Mesenchymal stem cell (in vitro differentiated cells and primary cell): ENCODE measurements at regions not wholly inside any gene's neighbourhood (a gene's known extent, or its start where the extent isn't known, plus 50 kb on each side); places are given as distances from the start of the nearest gene placed in this dataset.

Source experiments
- DNase-seq: peaks from one replicate; pipeline ENCODE4 v3.0.0-alpha.2; 2013
- H2AFZ ChIP-seq: one replicate; pipeline ENCODE4 v1.6.1; 2013; ENCODE audit warnings: low read depth, mild to moderate bottlenecking, control low read depth, inconsistent platforms, low read length, moderate library complexity
- H2AK5ac ChIP-seq: 2 replicates; pipeline ENCODE4 v1.6.1; 2013; ENCODE audit warnings: low read length, moderate library complexity, mild to moderate bottlenecking, inconsistent platforms; ENCODE audit not compliant: severe bottlenecking
- H2BK120ac ChIP-seq: one replicate; pipeline ENCODE4 v1.6.1; 2013; ENCODE audit warnings: low read depth, mild to moderate bottlenecking, inconsistent platforms, low read length, moderate library complexity
- H2BK12ac ChIP-seq, 2 experiments: one replicate each; pipeline ENCODE4 v1.6.1; 2013; ENCODE audit warnings: inconsistent platforms in 2 of 2, low read length in 2 of 2, mild to moderate bottlenecking in 2 of 2, moderate library complexity in 2 of 2, control low read depth in 1 of 2
- H2BK15ac ChIP-seq: one replicate; pipeline ENCODE4 v1.6.1; 2013; ENCODE audit warnings: mild to moderate bottlenecking, low read depth, inconsistent platforms; ENCODE audit not compliant: poor library complexity, severe bottlenecking
- H2BK5ac ChIP-seq: 2 replicates; pipeline ENCODE4 v1.6.1; 2013; ENCODE audit warnings: low read depth, mild to moderate bottlenecking, low read length, control low read depth, inconsistent platforms; ENCODE audit not compliant: poor library complexity, severe bottlenecking
- H3K14ac ChIP-seq, 2 experiments: one replicate each; pipeline ENCODE4 v1.6.1; 2013; ENCODE audit warnings: inconsistent platforms in 2 of 2, low read length in 2 of 2, control low read depth in 1 of 2, mild to moderate bottlenecking in 1 of 2, moderate library complexity in 1 of 2
- H3K18ac ChIP-seq, 2 experiments: one replicate each; pipeline ENCODE4 v1.6.1; 2013; ENCODE audit warnings: inconsistent platforms in 2 of 2, low read length in 2 of 2, control low read depth in 1 of 2, low read depth in 1 of 2, mild to moderate bottlenecking in 1 of 2
- H3K23ac ChIP-seq, 2 experiments: one replicate each; pipeline ENCODE4 v1.6.1; 2013; ENCODE audit warnings: inconsistent platforms in 2 of 2, low read length in 2 of 2, mild to moderate bottlenecking in 2 of 2, moderate library complexity in 2 of 2, control low read depth in 1 of 2
- H3K27ac ChIP-seq: 2 replicates; pipeline ENCODE4 v1.5.1; 2013; ENCODE audit warnings: mild to moderate bottlenecking, moderate library complexity, low read length, control low read depth, inconsistent platforms; ENCODE audit not compliant: poor library complexity, severe bottlenecking
- H3K27me3 ChIP-seq, 2 experiments: 2 replicates each; pipeline versions ENCODE4 v1.6.1 to v1.7.0; 2013; ENCODE audit warnings: low read length in 2 of 2, mild to moderate bottlenecking in 2 of 2, moderate library complexity in 2 of 2, control low read depth in 1 of 2, inconsistent platforms in 1 of 2; ENCODE audit not compliant: control insufficient read depth in 1 of 2, insufficient read depth in 1 of 2
- H3K36me3 ChIP-seq, 2 experiments: 2 replicates each; pipeline versions ENCODE4 v1.6.1 to v1.7.0; 2013; ENCODE audit warnings: low read length in 2 of 2, control low read depth in 1 of 2, inconsistent platforms in 1 of 2, low read depth in 1 of 2, mild to moderate bottlenecking in 1 of 2; ENCODE audit not compliant: insufficient read depth in 2 of 2, control insufficient read depth in 1 of 2
- H3K4ac ChIP-seq, 2 experiments: one replicate each; pipeline ENCODE4 v1.6.1; 2013; ENCODE audit warnings: inconsistent platforms in 2 of 2, low read length in 2 of 2, mild to moderate bottlenecking in 2 of 2, moderate library complexity in 2 of 2, control low read depth in 1 of 2, low read depth in 1 of 2
- H3K4me1 ChIP-seq: 2 replicates; pipeline ENCODE4 v1.6.1; 2013; ENCODE audit warnings: low read depth, low read length, control low read depth; ENCODE audit not compliant: control insufficient read depth, insufficient read depth
- H3K4me2 ChIP-seq: 2 replicates; pipeline ENCODE4 v1.6.1; 2013; ENCODE audit warnings: low read length, mild to moderate bottlenecking, inconsistent platforms; ENCODE audit not compliant: poor library complexity, severe bottlenecking
- H3K4me3 ChIP-seq, 2 experiments: 2 replicates each; pipeline versions ENCODE4 v1.5.1 to v1.7.0; 2013; ENCODE audit warnings: low read length in 2 of 2, mild to moderate bottlenecking in 2 of 2, control low read depth in 1 of 2, low read depth in 1 of 2; ENCODE audit not compliant: insufficient read depth in 1 of 2
- H3K79me1 ChIP-seq: replicated peaks from 2 replicates; pipeline ENCODE4 v1.6.1; 2013; ENCODE audit warnings: mild to moderate bottlenecking, control low read depth, low read length, inconsistent platforms; ENCODE audit not compliant: poor library complexity, severe bottlenecking
- H3K9ac ChIP-seq: 2 replicates; pipeline ENCODE4 v1.7.0; 2013; ENCODE audit warnings: mild to moderate bottlenecking, low read length, moderate library complexity
- H3K9me3 ChIP-seq: 2 replicates; pipeline ENCODE4 v1.7.0; 2013; ENCODE audit warnings: mild to moderate bottlenecking, low read length; ENCODE audit not compliant: control insufficient read depth
- H4K8ac ChIP-seq: one replicate; pipeline ENCODE4 v1.6.1; 2013; ENCODE audit warnings: inconsistent platforms, mild to moderate bottlenecking, low read length, moderate library complexity
- H4K91ac ChIP-seq: one replicate; pipeline ENCODE4 v1.6.1; 2013; ENCODE audit warnings: mild to moderate bottlenecking, low read length, inconsistent platforms
- WGBS: methylation state at CpG from one replicate; pipeline ENCODE4 v1.1.7; 2013; ENCODE audit warnings: mixed read lengths; 5-methylcytosine and 5-hydroxymethylcytosine counted together

DNA sequence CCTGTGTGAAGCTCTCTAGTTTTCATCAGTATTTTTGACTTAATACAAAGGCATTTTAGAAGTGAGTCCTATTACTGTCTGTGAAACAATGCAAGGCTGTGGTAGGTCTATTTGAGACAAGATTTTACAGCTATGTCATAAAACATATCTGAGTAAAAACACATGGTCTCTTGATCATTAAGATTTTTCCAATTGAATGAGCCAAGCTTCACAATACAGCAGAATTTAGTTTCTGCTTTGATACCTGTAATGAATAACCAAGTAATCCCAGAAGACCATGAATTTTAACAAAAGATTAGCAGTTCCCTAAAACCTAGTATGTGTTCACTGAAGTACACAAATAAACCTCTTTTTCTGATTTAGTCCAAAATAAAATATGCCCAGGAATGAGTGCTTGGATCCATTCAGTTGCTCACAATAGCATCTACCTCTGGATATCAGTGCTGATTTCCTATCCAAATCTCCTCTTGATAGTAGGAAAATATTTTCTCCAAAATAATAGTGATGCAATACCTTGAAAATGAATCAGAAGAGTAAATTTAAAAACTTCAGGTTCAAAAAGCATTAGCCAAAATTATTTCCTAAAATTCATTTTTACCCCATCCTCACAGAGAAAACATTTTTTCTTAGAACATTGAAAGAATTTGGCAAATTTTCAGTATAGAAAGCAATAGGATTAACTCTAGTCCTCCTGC, 533.5 kb upstream of the SGCG start:
- Histone ChIP-seq H3K79me1 (no peaks in the 10 kb centered on the region), H3K9ac (no peak overlapping the region), H3K27ac (no peak overlapping the region), H4K8ac (no peak overlapping the region), H3K4me3 (no peak overlapping the region), H2BK15ac (no peak overlapping the region), H2AK5ac (no peak overlapping the region), H3K23ac (no peak overlapping the region), H3K9me3 (no peaks in the 10 kb centered on the region), H4K91ac (no peak overlapping the region), H3K4me2 (no peak overlapping the region), H2AFZ (no peak overlapping the region), H3K14ac (no peak overlapping the region), H3K27me3 (no peaks in the 10 kb centered on the region), H3K18ac (no peak overlapping the region), H2BK120ac (no peak overlapping the region), H3K4ac (no peak overlapping the region), H2BK12ac (no peak overlapping the region), H3K4me1 (peaks cover 2% of the 10 kb centered on the region), H2BK5ac (no peak overlapping the region), H3K36me3 (no peaks in the 10 kb centered on the region)
- no peak for DNase-seq

GRCh38 chr13:22648320-22648801, 532.4 kb upstream of the SGCG start:
- no peak overlapping the region for H3K9ac ChIP-seq
- H3K18ac ChIP-seq: no peak overlapping the region
- no peak overlapping the region for H3K4me2 ChIP-seq
- no peak overlapping the region for H2BK5ac ChIP-seq
- no peak overlapping the region for H3K27ac ChIP-seq
- H3K9me3 ChIP-seq: no peaks in the 10 kb centered on the region
- H3K4ac ChIP-seq: no peak overlapping the region
- no peak overlapping the region for H2BK15ac ChIP-seq
- no peaks in the 10 kb centered on the region for H3K79me1 ChIP-seq
- no peak overlapping the region for H3K14ac ChIP-seq
- H2BK120ac ChIP-seq: no peak overlapping the region
- H3K27me3 ChIP-seq: no peaks in the 10 kb centered on the region
- H3K23ac ChIP-seq: no peak overlapping the region
- 45% methylated on average over 7 of the region's 7 CpGs for WGBS
- H2AK5ac ChIP-seq: no peak overlapping the region
- no peak overlapping the region for H3K4me3 ChIP-seq
- H2BK12ac ChIP-seq: no peak overlapping the region
- DNase-seq: no peak
- peaks cover 2% of the 10 kb centered on the region for H3K4me1 ChIP-seq
- no peak overlapping the region for H2AFZ ChIP-seq
- H4K8ac ChIP-seq: no peak overlapping the region
- H4K91ac ChIP-seq: no peak overlapping the region
- no peaks in the 10 kb centered on the region for H3K36me3 ChIP-seq

DNA sequence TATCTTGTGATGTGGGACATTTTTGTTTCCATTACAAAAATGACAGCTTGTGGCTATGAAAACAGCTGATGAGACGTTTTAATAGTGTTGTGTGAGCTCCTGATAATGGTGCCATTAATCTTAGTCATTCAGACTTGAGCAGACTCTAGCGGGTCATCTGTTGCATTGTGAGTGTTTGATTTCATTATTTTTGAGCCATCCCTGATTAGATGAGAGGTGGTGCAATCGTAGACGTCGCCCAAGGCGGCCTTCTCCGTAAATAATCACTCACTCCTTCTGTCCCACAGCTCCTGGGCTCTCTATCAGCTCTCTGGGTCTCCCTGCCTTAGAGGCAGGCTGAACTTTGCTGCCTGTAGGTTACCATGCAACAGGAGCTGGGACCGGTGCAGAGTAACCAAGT, 528.0 kb upstream of the SGCG start:
- Histone ChIP-seq H3K23ac (no peak overlapping the region), H3K27ac (no peak overlapping the region), H3K9ac (no peak overlapping the region), H3K18ac (no peak overlapping the region), H4K91ac (no peak overlapping the region), H3K36me3 (no peaks in the 10 kb centered on the region), H2BK5ac (no peak overlapping the region), H3K27me3 (no peaks in the 10 kb centered on the region), H4K8ac (no peak overlapping the region), H3K79me1 (no peaks in the 10 kb centered on the region), H3K4me1 (peaks cover 2% of the 10 kb centered on the region), H2AFZ (no peak overlapping the region), H3K4ac (no peak overlapping the region), H3K4me3 (no peak overlapping the region), H3K14ac (no peak overlapping the region), H2BK12ac (no peak overlapping the region), H3K9me3 (no peaks in the 10 kb centered on the region), H2BK120ac (no peak overlapping the region), H2BK15ac (no peak overlapping the region), H3K4me2 (no peak overlapping the region), H2AK5ac (no peak overlapping the region)
- 82% methylated on average over 8 of the region's 8 CpGs for WGBS
- DNase-seq: no peak

DNA sequence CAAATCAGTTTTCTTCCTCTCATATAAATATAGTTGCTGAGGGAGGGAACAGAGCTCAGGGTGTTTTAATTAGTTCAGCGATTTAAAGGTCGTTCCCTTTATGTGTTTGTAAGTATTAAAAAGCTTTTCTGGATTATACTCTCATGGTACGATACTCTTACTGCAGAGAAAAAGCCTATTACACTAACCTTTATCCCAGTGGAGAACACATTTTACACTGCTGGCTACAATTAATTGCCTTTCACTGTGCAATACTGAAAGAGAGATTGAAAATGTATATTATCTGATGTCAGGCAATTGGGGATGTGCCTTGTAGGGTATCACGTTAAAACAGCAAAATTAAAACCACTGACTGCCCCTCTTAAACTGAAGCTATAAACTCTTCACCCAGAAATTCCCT, 526.9 kb upstream of the SGCG start:
- no peak for DNase-seq
- Histone ChIP-seq H3K36me3 (no peaks in the 10 kb centered on the region), H3K4me3 (no peak overlapping the region), H4K8ac (no peak overlapping the region), H3K23ac (no peak overlapping the region), H4K91ac (no peak overlapping the region), H3K27me3 (no peaks in the 10 kb centered on the region), H3K4me2 (no peak overlapping the region), H3K9me3 (no peaks in the 10 kb centered on the region), H2AK5ac (no peak overlapping the region), H2BK120ac (no peak overlapping the region), H3K9ac (no peak overlapping the region), H3K4me1 (no peaks in the 10 kb centered on the region), H2BK15ac (no peak overlapping the region), H3K27ac (no peak overlapping the region), H3K14ac (no peak overlapping the region), H2BK5ac (no peak overlapping the region), H3K4ac (no peak overlapping the region), H2BK12ac (no peak overlapping the region), H3K18ac (no peak overlapping the region), H3K79me1 (no peaks in the 10 kb centered on the region), H2AFZ (no peak overlapping the region)
- WGBS: no CpG with 5 or more reads among the region's 4 CpGs
